Endothelial cell of umbilical vein (primary cell): ENCODE measurements at regions not wholly inside any gene's neighbourhood (a gene's known extent, or its start where the extent isn't known, plus 50 kb on each side); places are given as distances from the start of the nearest gene placed in this dataset.

Source experiments
- BruUV-seq: library from RNA; stranded (reverse); fragments of 400-500 nt; replicated peaks from 2 replicates; lab custom pipeline; 2021; lab: Mats Ljungman, UMichigan
- CTCF ChIA-PET: fragments of 300-600, 350-600 bp; sonication (Branson Sonifier 250); formaldehyde crosslinking; loops from one replicate; lab custom pipeline; 2021; ENCODE audit warnings: antibody characterized with exemption, inconsistent platforms; lab: Charles Lee
- POLR2A ChIA-PET: fragments of 300-600, 350-600 bp; sonication (Branson Sonifier 250); formaldehyde crosslinking; loops from one replicate; lab custom pipeline; 2021; ENCODE audit warnings: antibody characterized with exemption, inconsistent platforms; lab: Charles Lee
- DNase-seq: peaks from one replicate; pipeline ENCODE4 v3.0.0-alpha.2; 2011; ENCODE audit warnings: low read depth, low spot score
- FAIRE-seq: peaks from 2 replicates; lab custom pipeline; 2011; peaks lifted over from hg19 to GRCh38; lab: Jason Lieb, UNC
- H2AFZ ChIP-seq: 2 replicates; pipeline ENCODE4 v1.6.0; 2012; ENCODE audit warnings: low read depth, low read length, control low read depth, inconsistent platforms
- H3K27ac ChIP-seq: 2 replicates; pipeline ENCODE4 v1.5.1; 2011; ENCODE audit warnings: low read depth, mild to moderate bottlenecking, control low read depth, low read length, moderate library complexity; ENCODE audit not compliant: insufficient read depth
- H3K27me3 ChIP-seq, 2 experiments: 2 replicates each; pipeline versions ENCODE4 v1.6.0 to v1.6.1; 2011; ENCODE audit warnings: low read length in 2 of 2, mixed read lengths in 1 of 2; ENCODE audit not compliant: control insufficient read depth in 2 of 2, insufficient read depth in 2 of 2
- H3K36me3 ChIP-seq, 2 experiments: 2 replicates in 1 of 2; 3 replicates in 1 of 2; pipeline ENCODE4 v1.5.1; 2011; ENCODE audit warnings: low read length in 2 of 2, mild to moderate bottlenecking in 1 of 2, moderate library complexity in 1 of 2; ENCODE audit not compliant: control insufficient read depth in 2 of 2, insufficient read depth in 2 of 2; ENCODE audit errors: extremely low read depth in 1 of 2
- H3K4me1 ChIP-seq: 3 replicates; pipeline ENCODE4 v1.5.1; 2011; ENCODE audit warnings: mild to moderate bottlenecking, low read length; ENCODE audit not compliant: control insufficient read depth, insufficient read depth; ENCODE audit errors: extremely low read depth
- H3K4me2 ChIP-seq: 2 replicates; pipeline ENCODE4 v1.6.1; 2011; ENCODE audit warnings: low read length, control low read depth, mixed read lengths; ENCODE audit not compliant: insufficient read depth
- H3K4me3 ChIP-seq, 3 experiments: fragments of 200-600 bp in 1 of 3; sonication (generic), shearing (Covaris generic) in 1 of 3; replicated peaks in 1 of 3; 2 replicates each; pipeline ENCODE4 v1.5.1; 2011 to 2016; ENCODE audit warnings: control low read depth in 3 of 3, low read length in 3 of 3, mild to moderate bottlenecking in 2 of 3, inconsistent platforms in 1 of 3, low read depth in 1 of 3, moderate library complexity in 1 of 3; ENCODE audit not compliant: insufficient read depth in 1 of 3
- H3K79me2 ChIP-seq: 2 replicates; pipeline ENCODE4 v1.6.0; 2012; ENCODE audit warnings: low read length, inconsistent platforms; ENCODE audit not compliant: control insufficient read depth, insufficient read depth
- H3K9ac ChIP-seq: replicated peaks from 2 replicates; pipeline ENCODE3; 2011; ENCODE audit warnings: low read length, control low read depth; ENCODE audit not compliant: insufficient read depth; ENCODE audit errors: extremely low read depth
- H3K9me1 ChIP-seq: replicated peaks from 3 replicates; pipeline ENCODE4 v1.6.0; 2011; ENCODE audit warnings: mild to moderate bottlenecking, low read length; ENCODE audit not compliant: control insufficient read depth, insufficient read depth; ENCODE audit errors: extremely low read depth
- H3K9me3 ChIP-seq: replicated peaks from 2 replicates; pipeline ENCODE4 v1.5.1; 2012; ENCODE audit warnings: low read length, inconsistent platforms; ENCODE audit not compliant: control insufficient read depth, insufficient read depth
- H4K20me1 ChIP-seq: replicated peaks from 2 replicates; pipeline ENCODE3; 2011; ENCODE audit warnings: mild to moderate bottlenecking, low read length; ENCODE audit not compliant: control insufficient read depth, insufficient read depth; ENCODE audit errors: extremely low read depth
- CTCF ChIP-seq, 2 donors: IDR thresholded peaks; 1 replicate in 1 of 2; 2 replicates in 1 of 2; pipeline ENCODE4 v1.5.1; 2011; ENCODE audit warnings: low read length in 2 of 2, mild to moderate bottlenecking in 2 of 2, moderate library complexity in 2 of 2, control low read depth in 1 of 2, inconsistent platforms in 1 of 2, low read depth in 1 of 2; ENCODE audit not compliant: insufficient read depth in 1 of 2; ENCODE audit errors: extremely low read depth in 1 of 2
- EZH2 ChIP-seq: IDR thresholded peaks from 2 replicates; pipeline ENCODE4 v1.6.1; 2012; ENCODE audit warnings: borderline replicate concordance, low read depth, mild to moderate bottlenecking, moderate library complexity, low read length, inconsistent platforms; ENCODE audit not compliant: severe bottlenecking
- FOS ChIP-seq: IDR thresholded peaks from 2 replicates; pipeline ENCODE4 v1.6.1; 2011; ENCODE audit warnings: mild to moderate bottlenecking, low read length, moderate library complexity, borderline replicate concordance; ENCODE audit not compliant: insufficient read depth
- GATA2 ChIP-seq: IDR thresholded peaks from 2 replicates; pipeline ENCODE4 v1.7.0; 2011; ENCODE audit warnings: low read depth, mild to moderate bottlenecking, moderate library complexity, mixed read lengths, low read length; ENCODE audit not compliant: insufficient read length, insufficient read depth
- JUN ChIP-seq: IDR thresholded peaks from 2 replicates; pipeline ENCODE4 v1.6.1; 2011; ENCODE audit warnings: borderline replicate concordance, low read depth; ENCODE audit not compliant: insufficient read length, insufficient read depth
- MAX ChIP-seq: IDR thresholded peaks from 2 replicates; pipeline ENCODE4 v1.6.1; 2011; ENCODE audit not compliant: insufficient read depth, insufficient read length
- MYC ChIP-seq: IDR thresholded peaks from one replicate; pipeline ENCODE4 v1.6.1; 2011; ENCODE audit warnings: mild to moderate bottlenecking, low read depth, low read length
- POLR2A ChIP-seq: IDR thresholded peaks from 2 replicates; pipeline ENCODE4 v1.6.1; 2012; ENCODE audit warnings: low read depth, mild to moderate bottlenecking, control low read depth, low read length
- POLR2AphosphoS5 ChIP-seq: IDR thresholded peaks from 2 replicates; pipeline ENCODE4 v1.6.1; 2012; ENCODE audit warnings: low read depth, mild to moderate bottlenecking, control low read depth, low read length, moderate library complexity; ENCODE audit not compliant: insufficient read depth
- dilution Hi-C: fragments of 300-500 bp; cut with MboI; formaldehyde crosslinking; loops from one replicate; pipeline ENCODE4 v1.15.0; 2019; ENCODE audit warnings: low sequenced_read_pairs; ENCODE audit not compliant: extremely low pct_ligation_motif_present
- intact Hi-C: fragments of 100-400 bp; cut with micrococcal nuclease; formaldehyde crosslinking; loops from one replicate; pipeline ENCODE4 v1.10.0; 2022

GRCh38 chr5:58037899-58038298, 422.0 kb downstream of the PLK2 start:
- H3K4me1 ChIP-seq = no peaks in the 10 kb centered on the region
- ChIA-PET CTCF (no interaction called here), POLR2A (no interaction called here)
- TF ChIP-seq MYC (no peak), CTCF (IDR thresholded peaks at IDR 0.05; ENCODE audit: extremely low read depth in 1 of 2, insufficient read depth in 1 of 2, low read depth in 1 of 2, low read length in 2 of 2) (no peak), POLR2AphosphoS5 (no peak), EZH2 (no peak)
- H2AFZ ChIP-seq = no peak overlapping the region
- no TSS peak for BruUV-seq
- no peaks in the 10 kb centered on the region for H3K9me3 ChIP-seq
- no peaks in the 10 kb centered on the region for H3K27me3 ChIP-seq
- H3K9ac ChIP-seq = no peak overlapping the region
- H3K27ac ChIP-seq = no peak overlapping the region
- H3K36me3 ChIP-seq = no peaks in the 10 kb centered on the region
- H3K4me2 ChIP-seq = no peak overlapping the region
- dilution Hi-C loops (no loop called here), intact Hi-C loops (loop anchor here (1.0 kb wide), 1 partner anchor 13 kb away; no protein-coding TSS in a partner anchor)
- no peak overlapping the region for H3K4me3 ChIP-seq
- no peaks in the 10 kb centered on the region for H3K9me1 ChIP-seq
- FAIRE-seq (no peak), DNase-seq (no peak)
- H4K20me1 ChIP-seq = no peaks in the 10 kb centered on the region
- H3K79me2 ChIP-seq = no peaks in the 10 kb centered on the region

GRCh38 chr5:58025809-58026208, 434.1 kb downstream of the PLK2 start:
- H3K9me3 ChIP-seq = no peaks in the 10 kb centered on the region
- dilution Hi-C loops (no loop called here), intact Hi-C loops (loop anchor here (1.0 kb wide), 1 partner anchor 12 kb away; no protein-coding TSS in a partner anchor)
- TF ChIP-seq MYC (no peak), GATA2 (no peak), JUN (no peak), POLR2A (no peak), POLR2AphosphoS5 (no peak), CTCF (IDR thresholded peaks at IDR 0.05; ENCODE audit: extremely low read depth in 1 of 2, insufficient read depth in 1 of 2, low read depth in 1 of 2, low read length in 2 of 2) (no peak), FOS (no peak), EZH2 (no peak), MAX (no peak)
- no peak overlapping the region for H3K27ac ChIP-seq
- DNase-seq (no peak), FAIRE-seq (no peak)
- H3K27me3 ChIP-seq = no peaks in the 10 kb centered on the region
- no peaks in the 10 kb centered on the region for H3K79me2 ChIP-seq
- no TSS peak for BruUV-seq
- no peaks in the 10 kb centered on the region for H3K4me1 ChIP-seq
- ChIA-PET POLR2A (no interaction called here), CTCF (interaction anchor here (0.7 to 1.7 kb wide), 3 partner anchors 13 to 18 kb away, joined by 3 to 5 read pairs (median 4); no protein-coding TSS in a partner anchor)
- H2AFZ ChIP-seq = no peak overlapping the region
- H3K4me2 ChIP-seq = no peak overlapping the region
- H3K36me3 ChIP-seq = no peaks in the 10 kb centered on the region
- H3K4me3 ChIP-seq = no peak overlapping the region
- no peak overlapping the region for H3K9ac ChIP-seq
- H4K20me1 ChIP-seq = no peaks in the 10 kb centered on the region
- no peaks in the 10 kb centered on the region for H3K9me1 ChIP-seq
